Fibroblast of lung (primary cell): ENCODE measurements at regions not wholly inside any gene's neighbourhood (a gene's known extent, or its start where the extent isn't known, plus 50 kb on each side); places are given as distances from the start of the nearest gene placed in this dataset.
A peak's percentile ranks its signal among the peaks of the same experiment; 100 is the strongest.

ENCODE experiments used
- DNase-seq, 2 donors: peaks; one replicate each; pipeline versions ENCODE4 v3.0.0 to v3.0.0-alpha.2; 2010; ENCODE audit warnings: low read depth in 2 of 2
- H2AFZ ChIP-seq: 2 replicates; pipeline ENCODE4 v1.5.1; 2012; ENCODE audit warnings: low read length, control low read depth, inconsistent platforms
- H3K27ac ChIP-seq: 2 replicates; pipeline ENCODE4 v1.5.1; 2011; ENCODE audit warnings: low read length, control low read depth; ENCODE audit not compliant: insufficient read depth
- H3K27me3 ChIP-seq: 2 replicates; pipeline ENCODE4 v1.5.1; 2011; ENCODE audit warnings: mild to moderate bottlenecking, low read length; ENCODE audit not compliant: control insufficient read depth, insufficient read depth
- H3K36me3 ChIP-seq: 2 replicates; pipeline ENCODE4 v1.5.1; 2011; ENCODE audit warnings: low read length; ENCODE audit not compliant: control insufficient read depth, insufficient read depth
- H3K4me1 ChIP-seq: 2 replicates; pipeline ENCODE4 v1.5.1; 2011; ENCODE audit warnings: low read length; ENCODE audit not compliant: control insufficient read depth, insufficient read depth; ENCODE audit errors: extremely low read depth
- H3K4me2 ChIP-seq: 2 replicates; pipeline ENCODE4 v1.5.1; 2011; ENCODE audit warnings: low read length, control low read depth; ENCODE audit not compliant: insufficient read depth; ENCODE audit errors: extremely low read depth
- H3K4me3 ChIP-seq, 4 experiments: fragments of 200-600 bp in 1 of 4; sonication (generic) in 1 of 4; replicated peaks in 1 of 4; 2 replicates each; pipeline ENCODE4 v1.5.1; 2011 to 2016; ENCODE audit warnings: low read length in 4 of 4, low read depth in 3 of 4, mild to moderate bottlenecking in 3 of 4, control low read depth in 2 of 4, inconsistent platforms in 1 of 4, mixed read lengths in 1 of 4; ENCODE audit not compliant: insufficient read depth in 1 of 4; ENCODE audit errors: control extremely low read depth in 1 of 4
- H3K79me2 ChIP-seq: 2 replicates; pipeline ENCODE4 v1.5.1; 2012; ENCODE audit warnings: mild to moderate bottlenecking, low read length, inconsistent platforms; ENCODE audit not compliant: control insufficient read depth, insufficient read depth
- H3K9ac ChIP-seq: 2 replicates; pipeline ENCODE4 v1.5.1; 2011; ENCODE audit warnings: mild to moderate bottlenecking, low read length, control low read depth; ENCODE audit not compliant: insufficient read depth
- H3K9me3 ChIP-seq: 2 replicates; pipeline ENCODE4 v1.5.1; 2012; ENCODE audit warnings: low read depth, low read length; ENCODE audit not compliant: control insufficient read depth, insufficient read depth
- H4K20me1 ChIP-seq: 2 replicates; pipeline ENCODE4 v1.5.1; 2011; ENCODE audit warnings: low read length; ENCODE audit not compliant: control insufficient read depth, insufficient read depth; ENCODE audit errors: extremely low read depth
- EZH2 ChIP-seq: IDR thresholded peaks from 2 replicates; pipeline ENCODE4 v1.5.1; 2012; ENCODE audit warnings: low read length, control low read depth, mild to moderate bottlenecking; ENCODE audit errors: missing control alignments
- TF ChIP-seq, protein P1 (sequence below), 2 donors: IDR thresholded peaks in 1 of 2; conservative IDR thresholded peaks in 1 of 2; 1 replicate in 1 of 2; 2 replicates in 1 of 2; pipeline ENCODE4 v1.5.1; 2011 to 2012; ENCODE audit warnings: low read length in 2 of 2, control low read depth in 1 of 2, inconsistent platforms in 1 of 2, low read depth in 1 of 2, mild to moderate bottlenecking in 1 of 2

- Histone ChIP-seq H3K27ac (no peak overlapping the region), H3K36me3 (no peaks in the 10 kb centered on the region), H2AFZ (peak overlapping the region; percentile 19), H3K4me3 (no peak overlapping the region), H3K27me3 (no peaks in the 10 kb centered on the region), H3K9me3 (no peaks in the 10 kb centered on the region), H4K20me1 (no peaks in the 10 kb centered on the region), H3K4me1 (no peaks in the 10 kb centered on the region), H3K79me2 (no peaks in the 10 kb centered on the region), H3K4me2 (no peak overlapping the region), H3K9ac (no peak overlapping the region)
- TF ChIP-seq EZH2: no peak
- TF ChIP-seq, protein P1, sequence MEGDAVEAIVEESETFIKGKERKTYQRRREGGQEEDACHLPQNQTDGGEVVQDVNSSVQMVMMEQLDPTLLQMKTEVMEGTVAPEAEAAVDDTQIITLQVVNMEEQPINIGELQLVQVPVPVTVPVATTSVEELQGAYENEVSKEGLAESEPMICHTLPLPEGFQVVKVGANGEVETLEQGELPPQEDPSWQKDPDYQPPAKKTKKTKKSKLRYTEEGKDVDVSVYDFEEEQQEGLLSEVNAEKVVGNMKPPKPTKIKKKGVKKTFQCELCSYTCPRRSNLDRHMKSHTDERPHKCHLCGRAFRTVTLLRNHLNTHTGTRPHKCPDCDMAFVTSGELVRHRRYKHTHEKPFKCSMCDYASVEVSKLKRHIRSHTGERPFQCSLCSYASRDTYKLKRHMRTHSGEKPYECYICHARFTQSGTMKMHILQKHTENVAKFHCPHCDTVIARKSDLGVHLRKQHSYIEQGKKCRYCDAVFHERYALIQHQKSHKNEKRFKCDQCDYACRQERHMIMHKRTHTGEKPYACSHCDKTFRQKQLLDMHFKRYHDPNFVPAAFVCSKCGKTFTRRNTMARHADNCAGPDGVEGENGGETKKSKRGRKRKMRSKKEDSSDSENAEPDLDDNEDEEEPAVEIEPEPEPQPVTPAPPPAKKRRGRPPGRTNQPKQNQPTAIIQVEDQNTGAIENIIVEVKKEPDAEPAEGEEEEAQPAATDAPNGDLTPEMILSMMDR (conservative IDR thresholded peaks at IDR 0.05 in 1 of 2, IDR thresholded peaks at IDR 0.05 in 1 of 2; ENCODE audit: low read depth in 1 of 2, low read length in 2 of 2): no peak
- DNase-seq: no peak
Observed at GRCh38 chr11:15851051-15851498, 505.3 kb downstream of the SOX6 start.

DNA sequence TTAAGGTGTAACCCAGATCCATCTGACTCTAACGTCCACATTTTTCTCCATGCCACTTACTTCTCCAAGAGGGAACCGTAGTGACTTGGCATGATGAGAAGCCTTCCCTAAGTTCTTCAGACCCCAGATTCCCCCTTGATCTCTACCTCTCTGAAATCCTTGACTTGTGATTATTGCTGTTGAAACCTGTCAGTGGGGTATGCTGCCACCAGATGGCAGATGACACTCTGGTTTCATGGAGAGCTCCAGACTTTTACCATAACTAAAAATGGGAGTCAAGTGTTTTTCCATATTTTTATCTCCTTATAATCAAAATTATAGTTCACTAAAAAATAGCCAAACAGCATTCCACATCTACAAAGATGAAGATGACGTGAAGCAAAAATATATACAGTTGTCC, 504.2 kb downstream of the SOX6 start:
- no peaks in the 10 kb centered on the region for H3K9me3 ChIP-seq
- H3K27ac ChIP-seq: no peak overlapping the region
- H3K9ac ChIP-seq: no peak overlapping the region
- no peaks in the 10 kb centered on the region for H3K4me1 ChIP-seq
- no peaks in the 10 kb centered on the region for H3K79me2 ChIP-seq
- no peak overlapping the region for H3K4me3 ChIP-seq
- H2AFZ ChIP-seq: no peak overlapping the region
- no peaks in the 10 kb centered on the region for H4K20me1 ChIP-seq
- TF ChIP-seq EZH2: no peak
- TF ChIP-seq, protein P1 (conservative IDR thresholded peaks at IDR 0.05 in 1 of 2, IDR thresholded peaks at IDR 0.05 in 1 of 2; ENCODE audit: low read depth in 1 of 2, low read length in 2 of 2): peak; percentile 38 to 51
- H3K36me3 ChIP-seq: no peaks in the 10 kb centered on the region
- peak in 1 of 2 donors; percentile 45 for DNase-seq
- no peak overlapping the region for H3K4me2 ChIP-seq
- no peaks in the 10 kb centered on the region for H3K27me3 ChIP-seq

DNA sequence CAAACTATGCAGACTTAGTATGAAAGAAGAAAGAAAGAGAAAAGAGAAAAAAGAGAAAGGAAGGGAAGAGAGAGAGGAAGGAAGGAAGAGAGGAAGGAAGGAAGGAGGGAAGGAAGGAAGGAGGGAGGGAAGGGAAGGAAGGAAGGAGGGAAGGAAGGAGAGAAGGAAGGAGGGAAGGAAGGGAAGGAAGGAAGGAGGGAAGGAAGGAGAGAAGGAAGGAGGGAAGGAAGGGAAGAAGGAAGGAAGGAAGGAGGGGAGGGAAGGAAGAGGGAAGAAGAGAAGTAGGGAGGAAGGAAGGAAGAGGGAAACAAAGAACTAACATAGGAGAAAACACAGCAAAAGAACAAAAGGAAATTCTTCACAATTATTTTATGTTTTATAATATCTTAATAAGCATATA, 502.1 kb downstream of the SOX6 start:
- Histone ChIP-seq H3K9ac (no peak overlapping the region), H4K20me1 (no peaks in the 10 kb centered on the region), H3K36me3 (no peaks in the 10 kb centered on the region), H3K79me2 (no peaks in the 10 kb centered on the region), H3K4me2 (no peak overlapping the region), H3K4me1 (no peaks in the 10 kb centered on the region), H3K9me3 (no peaks in the 10 kb centered on the region), H2AFZ (no peak overlapping the region), H3K27ac (no peak overlapping the region), H3K4me3 (no peak overlapping the region), H3K27me3 (no peaks in the 10 kb centered on the region)
- no peak for DNase-seq
- TF ChIP-seq EZH2: no peak
- TF ChIP-seq, protein P1 (conservative IDR thresholded peaks at IDR 0.05 in 1 of 2, IDR thresholded peaks at IDR 0.05 in 1 of 2; ENCODE audit: low read depth in 1 of 2, low read length in 2 of 2): no peak
